Upper lobe of left lung (tissue), 4 donors: ENCODE measurements at regions not wholly inside any gene's neighbourhood (a gene's known extent, or its start where the extent isn't known, plus 50 kb on each side); places are given as distances from the start of the nearest gene placed in this dataset.

Experiments
- CTCF ChIP-seq, 6 experiments: fragments of 450-650 bp in 4 of 6; fragments of 200-600 bp in 2 of 6; sonication (generic) in 2 of 6; IDR thresholded peaks; one replicate each; pipeline ENCODE4 v1.5.1; 2016 to 2019; ENCODE audit warnings: antibody characterized with exemption in 6 of 6
- POLR2A ChIP-seq, 4 donors: fragments of 450-650 bp; IDR thresholded peaks; one replicate each; pipeline ENCODE4 v1.5.1; 2016 to 2017; ENCODE audit warnings: antibody characterized with exemption in 4 of 4, mild to moderate bottlenecking in 2 of 4

- no peak for TF ChIP-seq CTCF (IDR thresholded peaks at IDR 0.05)
- TF ChIP-seq POLR2A (IDR thresholded peaks at IDR 0.05) = no peak
Observed at GRCh38 chr16:8044796-8045195, 545.5 kb downstream of the TMEM114 start.
